AG09309 (cell line): ENCODE measurements at regions not wholly inside any gene's neighbourhood (a gene's known extent, or its start where the extent isn't known, plus 50 kb on each side); places are given as distances from the start of the nearest gene placed in this dataset.

ENCODE experiments used
- DNase-seq: peaks from one replicate; pipeline ENCODE4 v3.0.0-alpha.2; 2010; ENCODE audit warnings: low read depth
- H3K4me3 ChIP-seq: 2 replicates; pipeline ENCODE4 v1.5.1; 2011; ENCODE audit warnings: mild to moderate bottlenecking, low read depth, low read length, moderate library complexity; ENCODE audit not compliant: control insufficient read depth
- CTCF ChIP-seq: IDR thresholded peaks from 2 replicates; pipeline ENCODE4 v1.5.1; 2011; ENCODE audit warnings: mild to moderate bottlenecking, low read depth, low read length, inconsistent platforms; ENCODE audit not compliant: insufficient read depth, control insufficient read depth; ENCODE audit errors: missing control alignments

DNA sequence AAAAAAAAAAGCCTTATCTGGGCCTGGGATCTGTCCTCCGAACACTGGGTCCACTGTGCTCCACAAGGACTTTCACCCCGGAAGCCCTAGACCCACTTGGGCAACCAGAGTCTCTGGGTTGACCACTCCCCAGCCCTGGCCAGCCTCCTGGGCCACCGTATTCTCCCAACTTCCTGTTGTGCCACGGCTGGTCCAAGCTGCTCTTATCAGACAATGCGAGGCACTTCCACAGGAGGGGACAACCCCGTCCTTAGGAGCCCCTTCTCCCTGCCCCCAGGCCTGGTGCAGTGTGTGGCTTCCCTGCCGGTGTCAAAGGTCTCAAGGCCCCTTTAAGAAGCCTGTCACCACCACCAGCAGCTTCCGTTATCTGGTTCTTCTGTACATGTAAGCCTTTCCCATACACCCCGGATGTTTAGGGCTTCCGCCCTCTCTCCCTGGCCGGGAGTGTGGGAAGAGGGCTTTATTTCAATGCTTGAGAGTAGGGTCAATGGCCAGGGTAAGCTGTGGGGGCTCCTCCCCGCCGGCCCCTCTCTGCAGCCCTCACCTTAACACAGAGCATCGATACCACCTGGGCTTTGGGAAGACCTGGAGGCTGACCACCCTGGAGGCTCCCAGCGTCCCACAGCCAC, 313.0 kb downstream of the SEC14L1 start:
- no peak for DNase-seq
- H3K4me3 ChIP-seq, result no peak overlapping the region
- TF ChIP-seq CTCF, result no peak

- no peak for TF ChIP-seq CTCF
- no peak for DNase-seq
- H3K4me3 ChIP-seq, result no peak overlapping the region
These were observed 313.7 kb downstream of the SEC14L1 start for GRCh38 chr17:77454242-77455095.

GRCh38 chr17:77455111-77455890, 314.5 kb downstream of the SEC14L1 start:
- no peak for TF ChIP-seq CTCF
- DNase-seq, result no peak
- no peak overlapping the region for H3K4me3 ChIP-seq

DNA sequence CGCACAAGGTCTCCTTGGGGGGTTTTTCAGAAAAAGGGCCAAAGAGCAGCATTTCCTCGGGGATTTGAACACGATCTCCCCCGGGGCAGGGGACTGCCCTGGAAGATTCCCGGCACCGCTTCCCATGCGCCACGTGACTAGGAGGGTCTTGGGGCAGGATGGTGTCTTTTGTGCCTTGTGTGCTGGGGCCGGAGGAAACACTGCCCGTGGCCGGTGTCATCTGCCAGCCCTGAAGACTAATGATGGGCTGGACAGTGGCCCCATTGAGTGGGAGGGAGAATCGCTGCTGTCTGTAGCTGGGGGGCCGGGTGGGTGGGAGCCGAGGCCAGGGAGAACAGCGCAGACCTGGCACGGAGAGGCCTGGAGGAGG, 315.1 kb downstream of the SEC14L1 start:
- DNase-seq, result no peak
- H3K4me3 ChIP-seq, result no peak overlapping the region
- no peak for TF ChIP-seq CTCF

DNA sequence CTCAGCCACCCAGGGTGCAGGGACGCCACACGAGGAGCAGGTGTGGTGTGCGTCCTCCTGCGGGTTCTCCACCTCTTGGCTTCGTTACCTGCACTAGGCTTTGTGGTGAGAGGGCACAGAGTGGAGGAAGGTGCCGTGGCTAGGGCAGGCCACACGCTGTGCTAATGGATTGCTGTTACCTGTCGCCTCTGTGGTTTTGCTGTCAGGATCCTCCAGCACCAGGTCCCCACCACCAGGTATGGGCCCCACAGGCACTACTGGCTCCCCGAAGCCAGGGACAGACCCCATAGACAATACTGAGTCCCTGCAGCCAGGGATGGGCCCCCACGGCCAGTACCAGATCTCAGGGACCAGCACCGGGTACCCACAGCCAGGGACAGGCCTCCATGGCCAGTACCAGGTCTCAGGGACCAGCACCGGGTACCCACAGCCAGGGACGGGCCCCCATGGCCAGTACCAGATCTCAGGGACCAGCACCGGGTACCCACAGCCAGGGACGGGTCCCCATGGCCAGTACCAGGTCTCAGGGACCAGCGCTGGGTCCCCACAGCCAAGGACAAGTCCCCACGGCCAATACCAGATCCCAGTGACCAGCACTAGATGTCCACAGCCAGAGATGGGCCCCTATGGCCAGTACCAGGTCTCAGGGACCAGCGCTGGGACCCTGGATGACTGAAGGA, 315.6 kb downstream of the SEC14L1 start:
- no peak for TF ChIP-seq CTCF
- no peak overlapping the region for H3K4me3 ChIP-seq
- no peak for DNase-seq

DNA sequence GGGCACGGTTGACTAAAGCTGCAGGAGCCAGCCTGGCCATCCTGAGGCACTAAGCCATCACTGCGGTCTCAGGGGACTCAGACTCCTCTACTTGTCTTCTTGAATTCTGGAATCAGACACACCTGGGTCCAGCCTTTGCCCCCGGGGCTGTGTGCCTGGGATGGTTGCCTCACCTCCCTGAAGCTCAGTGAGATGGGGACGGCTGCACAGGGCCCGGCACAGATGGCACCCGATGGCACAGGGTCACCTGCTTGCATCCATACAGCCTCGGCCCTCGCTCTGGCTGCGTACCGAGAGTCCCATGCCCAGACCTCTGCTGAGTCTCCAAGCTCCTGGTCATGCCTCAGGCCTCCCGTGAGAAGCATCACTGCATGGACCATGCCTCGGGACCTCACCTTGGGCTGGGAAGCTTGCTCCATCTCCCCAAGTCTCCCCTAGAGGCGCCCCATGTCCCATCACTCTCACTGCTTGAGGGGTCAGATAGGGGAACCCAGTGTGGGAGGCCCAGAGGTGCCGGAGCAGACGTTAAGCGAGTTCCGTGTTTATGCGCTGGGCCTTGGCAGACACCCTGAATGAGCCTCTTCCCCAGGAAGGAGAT, 316.3 kb downstream of the SEC14L1 start:
- TF ChIP-seq CTCF, result no peak
- H3K4me3 ChIP-seq, result no peak overlapping the region
- DNase-seq, result no peak
